A549 (cell line): ENCODE measurements at regions not wholly inside any gene's neighbourhood (a gene's known extent, or its start where the extent isn't known, plus 50 kb on each side); places are given as distances from the start of the nearest gene placed in this dataset.

Source experiments
- ATAC-seq, 2 experiments: fragments of 200-7000 bp in 1 of 2; fragments of >200 bp in 1 of 2; cut with Nextera tagmentation in 1 of 2; cut with Tn5 transposase in 1 of 2; 3 replicates each; pipeline versions ENCODE4 v1.8.0 to v1.9.1; 2018 to 2020; ENCODE audit warnings: mild to moderate bottlenecking in 1 of 2, moderate library complexity in 1 of 2
- CTCF ChIA-PET: fragments of 300-600 bp; sonication (Branson Sonifier 250); formaldehyde crosslinking; extraction: SDS; loops from one replicate; lab custom pipeline; 2021; ENCODE audit warnings: antibody characterized with exemption, inconsistent platforms; lab: Yijun Ruan, JAX
- POLR2A ChIA-PET: fragments of 350-600 bp; formaldehyde crosslinking; extraction: SDS; loops from one replicate; lab custom pipeline; 2021; ENCODE audit warnings: antibody characterized with exemption, inconsistent platforms; lab: Yijun Ruan, JAX
- DNase-seq, 2 experiments: peaks; one replicate each; pipeline versions ENCODE4 v3.0.0 to v3.0.0-alpha.2; 2011 to 2016; ENCODE audit warnings: low read depth in 1 of 2, low spot score in 1 of 2
- FAIRE-seq: peaks from 2 replicates; lab custom pipeline; 2011; peaks lifted over from hg19 to GRCh38; lab: Jason Lieb, UNC
- H3K27ac ChIP-seq, 2 experiments: fragments of >200 bp; sonication (Bioruptor Twin); formaldehyde crosslinking; 3 replicates each; pipeline ENCODE4 v1.5.1; 2016 to 2017
- H3K4me1 ChIP-seq: fragments of >200 bp; sonication (Bioruptor Twin); formaldehyde crosslinking; 3 replicates; pipeline ENCODE4 v1.6.1; 2016
- H3K4me2 ChIP-seq: fragments of >200 bp; sonication (Bioruptor Twin); formaldehyde crosslinking; 3 replicates; pipeline ENCODE4 v1.6.1; 2016
- H3K4me3 ChIP-seq: fragments of >200 bp; sonication (Bioruptor Twin); formaldehyde crosslinking; 3 replicates; pipeline ENCODE4 v1.5.1; 2016
- H3K9me3 ChIP-seq: fragments of >200 bp; sonication (Bioruptor Twin); formaldehyde crosslinking; 3 replicates; pipeline ENCODE4 v1.6.1; 2016
- E2F6 ChIP-seq: IDR thresholded peaks from 2 replicates; pipeline ENCODE4 v1.6.1; 2012; ENCODE audit warnings: low read depth, borderline replicate concordance
- HDAC2 ChIP-seq: fragments of 200-600 bp; sonication (generic); IDR thresholded peaks from 2 replicates; pipeline ENCODE4 v1.6.1; 2016
- HES2 ChIP-seq: fragments of >200 bp; sonication (Bioruptor Twin); formaldehyde crosslinking; IDR thresholded peaks from 2 replicates; pipeline ENCODE4 v1.6.1; 2016
- HEYL ChIP-seq: fragments of 250-450 bp; sonication (Bioruptor Pico); IDR thresholded peaks from 2 replicates; pipeline ENCODE4 v1.8.0; 2021; ENCODE audit warnings: mild to moderate bottlenecking, moderate library complexity
- HOXA7 ChIP-seq: fragments of 250-450 bp; sonication (Bioruptor Pico); IDR thresholded peaks from 2 replicates; pipeline ENCODE4 v1.5.0; 2020; ENCODE audit warnings: mild to moderate bottlenecking, moderate library complexity
- HOXB13 ChIP-seq: fragments of 250-450 bp; sonication (Bioruptor Pico); IDR thresholded peaks from 2 replicates; pipeline ENCODE4 v1.5.0; 2020; ENCODE audit warnings: low read depth, mild to moderate bottlenecking, moderate library complexity
- HOXB5 ChIP-seq: fragments of 250-450 bp; sonication (Bioruptor Pico); IDR thresholded peaks from 2 replicates; pipeline ENCODE4 v1.5.0; 2020; ENCODE audit warnings: mild to moderate bottlenecking, moderate library complexity
- MAFK ChIP-seq: fragments of 450-650 bp; IDR thresholded peaks from 2 replicates; pipeline ENCODE4 v1.6.1; 2014; ENCODE audit not compliant: partially characterized antibody
- NPAS2 ChIP-seq: fragments of 250-450 bp; sonication (Bioruptor Pico); IDR thresholded peaks from 2 replicates; pipeline ENCODE4 v1.8.0; 2022; ENCODE audit warnings: mild to moderate bottlenecking, moderate library complexity, borderline replicate concordance
- PHF8 ChIP-seq: fragments of 200-600 bp; sonication (generic); IDR thresholded peaks from 2 replicates; pipeline ENCODE4 v1.6.1; 2016; ENCODE audit warnings: low read depth, mild to moderate bottlenecking, antibody characterized with exemption, moderate library complexity, borderline replicate concordance
- POLR2A ChIP-seq: IDR thresholded peaks from 2 replicates; pipeline ENCODE4 v1.6.1; 2012; ENCODE audit warnings: mild to moderate bottlenecking, low read length
- RAD21 ChIP-seq, 2 experiments: fragments of >200 bp in 1 of 2; sonication (Bioruptor Twin) in 1 of 2; formaldehyde crosslinking in 1 of 2; IDR thresholded peaks in 1 of 2; conservative IDR thresholded peaks in 1 of 2; 2 replicates in 1 of 2; 3 replicates in 1 of 2; pipeline ENCODE4 v1.6.1; 2012 to 2018; ENCODE audit warnings: inconsistent platforms in 1 of 2
- RARB ChIP-seq: fragments of 250-450 bp; sonication (Bioruptor Pico); IDR thresholded peaks from 2 replicates; pipeline ENCODE4 v1.8.0; 2021; ENCODE audit warnings: mild to moderate bottlenecking, moderate library complexity
- RCOR1 ChIP-seq: fragments of 150-350 bp; IDR thresholded peaks from 2 replicates; pipeline ENCODE4 v1.6.1; 2014; ENCODE audit warnings: antibody characterized with exemption, low read length, low read depth
- RNF2 ChIP-seq: fragments of 200-600 bp; sonication (generic); IDR thresholded peaks from 2 replicates; pipeline ENCODE4 v1.6.1; 2016; ENCODE audit warnings: low read depth, mild to moderate bottlenecking, antibody characterized with exemption, moderate library complexity, borderline replicate concordance
- SMC3 ChIP-seq: fragments of >200 bp; sonication (Bioruptor Twin); formaldehyde crosslinking; IDR thresholded peaks from 3 replicates; pipeline ENCODE4 v1.6.1; 2018; ENCODE audit warnings: inconsistent platforms
- TP53 ChIP-seq: fragments of 250-450 bp; sonication (Bioruptor Pico); IDR thresholded peaks from 2 replicates; pipeline ENCODE4 v1.5.0; 2021; ENCODE audit warnings: mild to moderate bottlenecking, moderate library complexity
- WGBS: methylation state at CpG from one replicate; pipeline ENCODE4 v1.1.6; 2017; ENCODE audit errors: missing lambda C conversion rate; 5-methylcytosine and 5-hydroxymethylcytosine counted together
- TF ChIP-seq, protein P1 (sequence below): fragments of 150-350 bp; IDR thresholded peaks from 2 replicates; pipeline ENCODE4 v1.6.1; 2014; ENCODE audit warnings: low read depth, mild to moderate bottlenecking, low read length
- TF ChIP-seq, protein P2 (sequence below): fragments of 250-450 bp; sonication (Bioruptor Pico); IDR thresholded peaks from 2 replicates; pipeline ENCODE4 v1.5.0; 2021; ENCODE audit warnings: mild to moderate bottlenecking, moderate library complexity, borderline replicate concordance

GRCh38 chr18:45270289-45270771 is 344.9 kb upstream of the SLC14A2 start:
- Histone ChIP-seq H3K4me1 (no peaks in the 10 kb centered on the region), H3K4me3 (no peak overlapping the region), H3K9me3 (peaks cover 5% of the 10 kb centered on the region; the same call in 1 of the 3 replicates), H3K27ac (no peak overlapping the region), H3K4me2 (no peak overlapping the region)
- ChIA-PET CTCF (no interaction called here), POLR2A (no interaction called here)
- TF ChIP-seq HES2 (no peak), RAD21 (conservative IDR thresholded peaks at IDR 0.05 in 1 of 2, IDR thresholded peaks at IDR 0.05 in 1 of 2) (no peak), HDAC2 (no peak), RCOR1 (no peak), HEYL (CRISPR knock-in tag) (no peak), SMC3 (no peak), NPAS2 (CRISPR knock-in tag) (no peak)
- TF ChIP-seq, protein P1, sequence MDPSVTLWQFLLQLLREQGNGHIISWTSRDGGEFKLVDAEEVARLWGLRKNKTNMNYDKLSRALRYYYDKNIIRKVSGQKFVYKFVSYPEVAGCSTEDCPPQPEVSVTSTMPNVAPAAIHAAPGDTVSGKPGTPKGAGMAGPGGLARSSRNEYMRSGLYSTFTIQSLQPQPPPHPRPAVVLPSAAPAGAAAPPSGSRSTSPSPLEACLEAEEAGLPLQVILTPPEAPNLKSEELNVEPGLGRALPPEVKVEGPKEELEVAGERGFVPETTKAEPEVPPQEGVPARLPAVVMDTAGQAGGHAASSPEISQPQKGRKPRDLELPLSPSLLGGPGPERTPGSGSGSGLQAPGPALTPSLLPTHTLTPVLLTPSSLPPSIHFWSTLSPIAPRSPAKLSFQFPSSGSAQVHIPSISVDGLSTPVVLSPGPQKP, result no peak
- DNase-seq, result no peak
- no peak for ATAC-seq
- FAIRE-seq, result no peak

DNA sequence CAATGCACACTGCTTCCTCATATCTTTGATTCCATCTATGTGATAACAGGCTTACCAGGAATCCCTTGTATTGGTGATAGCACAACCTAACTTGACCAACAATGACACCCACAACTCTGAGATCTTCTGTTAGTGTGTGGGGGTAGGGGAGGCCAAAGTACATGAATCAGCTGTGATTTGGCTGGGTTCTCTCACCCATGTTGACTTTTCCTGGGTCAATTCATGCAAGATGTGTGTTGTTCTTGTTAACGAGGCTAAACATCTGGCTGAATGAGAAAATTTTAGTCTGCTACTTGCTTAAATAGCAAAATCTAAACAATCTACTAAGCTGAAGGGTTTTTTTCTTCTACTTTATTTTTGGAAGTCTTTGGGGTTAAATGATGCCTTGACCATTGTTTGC is 341.2 kb upstream of the SLC14A2 start:
- no peak for DNase-seq
- Histone ChIP-seq H3K27ac (no peak overlapping the region), H3K9me3 (peaks cover 6% of the 10 kb centered on the region; the same call in 1 of the 3 replicates), H3K4me1 (no peaks in the 10 kb centered on the region), H3K4me2 (no peak overlapping the region), H3K4me3 (no peak overlapping the region)
- 0% methylated on average over 1 of the region's 1 CpG for WGBS
- ChIA-PET CTCF (no interaction called here), POLR2A (no interaction called here)
- TF ChIP-seq RARB, result no peak
- TF ChIP-seq, protein P1, result no peak
- no peak for TF ChIP-seq PHF8
- no peak for TF ChIP-seq HOXB13 (CRISPR knock-in tag)
- TF ChIP-seq E2F6, result no peak
- TF ChIP-seq, protein P2, sequence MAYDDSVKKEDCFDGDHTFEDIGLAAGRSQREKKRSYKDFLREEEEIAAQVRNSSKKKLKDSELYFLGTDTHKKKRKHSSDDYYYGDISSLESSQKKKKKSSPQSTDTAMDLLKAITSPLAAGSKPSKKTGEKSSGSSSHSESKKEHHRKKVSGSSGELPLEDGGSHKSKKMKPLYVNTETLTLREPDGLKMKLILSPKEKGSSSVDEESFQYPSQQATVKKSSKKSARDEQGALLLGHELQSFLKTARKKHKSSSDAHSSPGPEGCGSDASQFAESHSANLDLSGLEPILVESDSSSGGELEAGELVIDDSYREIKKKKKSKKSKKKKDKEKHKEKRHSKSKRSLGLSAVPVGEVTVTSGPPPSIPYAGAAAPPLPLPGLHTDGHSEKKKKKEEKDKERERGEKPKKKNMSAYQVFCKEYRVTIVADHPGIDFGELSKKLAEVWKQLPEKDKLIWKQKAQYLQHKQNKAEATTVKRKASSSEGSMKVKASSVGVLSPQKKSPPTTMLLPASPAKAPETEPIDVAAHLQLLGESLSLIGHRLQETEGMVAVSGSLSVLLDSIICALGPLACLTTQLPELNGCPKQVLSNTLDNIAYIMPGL (CRISPR knock-in tag), result no peak
- TF ChIP-seq RNF2, result no peak
- no peak for TF ChIP-seq POLR2A
- TF ChIP-seq MAFK, result no peak
- TF ChIP-seq NPAS2 (CRISPR knock-in tag), result no peak
- no peak for TF ChIP-seq SMC3
- no peak for TF ChIP-seq TP53
- no peak for TF ChIP-seq HOXB5 (CRISPR knock-in tag)
- no peak for TF ChIP-seq HOXA7 (CRISPR knock-in tag)
- no peak for ATAC-seq
- no peak for FAIRE-seq
